ENCODE measurements at regions not wholly inside any gene's neighbourhood (a gene's known extent, or its start where the extent isn't known, plus 50 kb on each side); places are given as distances from the start of the nearest gene placed in this dataset.

DNA sequence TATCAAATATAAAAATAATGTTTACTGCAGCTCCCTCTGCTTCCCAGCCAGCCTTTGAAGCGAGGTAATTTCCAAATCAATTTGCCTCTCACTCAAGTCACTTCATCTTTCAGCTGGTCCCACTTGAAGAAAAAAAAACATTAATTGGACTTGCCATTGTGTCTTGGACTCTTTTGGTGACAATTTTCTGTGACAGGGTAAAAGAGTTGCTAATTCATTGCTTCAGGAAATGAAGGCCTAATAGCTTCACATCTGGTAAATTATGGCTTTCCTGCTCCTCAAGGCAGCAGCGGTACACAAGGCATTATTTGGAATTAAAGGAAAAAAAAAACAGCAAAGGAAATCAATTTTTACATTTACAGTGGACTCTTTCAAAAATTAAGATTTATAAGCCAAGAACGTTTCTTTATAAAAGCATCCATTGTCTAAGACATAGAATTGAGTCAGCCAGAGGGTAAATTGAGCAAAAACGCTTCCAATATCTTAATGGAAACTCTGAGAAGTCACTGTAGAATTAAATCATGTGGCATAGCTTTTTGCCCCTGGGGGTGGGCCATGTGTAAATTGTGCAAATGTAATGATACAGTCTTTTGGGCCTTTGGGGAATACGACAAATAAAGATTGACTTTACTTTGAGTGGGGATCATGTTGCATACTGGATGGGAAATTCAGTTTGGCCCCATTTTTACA, 102.5 kb downstream of the LYPLAL1 start:
- no peak for DNase-seq (ENCODE audit: low spot score)

- DNase-seq (ENCODE audit: low spot score): no peak
These were observed 99.5 kb downstream of the LYPLAL1 start for GRCh38 chr1:219273088-219273686.

DNA sequence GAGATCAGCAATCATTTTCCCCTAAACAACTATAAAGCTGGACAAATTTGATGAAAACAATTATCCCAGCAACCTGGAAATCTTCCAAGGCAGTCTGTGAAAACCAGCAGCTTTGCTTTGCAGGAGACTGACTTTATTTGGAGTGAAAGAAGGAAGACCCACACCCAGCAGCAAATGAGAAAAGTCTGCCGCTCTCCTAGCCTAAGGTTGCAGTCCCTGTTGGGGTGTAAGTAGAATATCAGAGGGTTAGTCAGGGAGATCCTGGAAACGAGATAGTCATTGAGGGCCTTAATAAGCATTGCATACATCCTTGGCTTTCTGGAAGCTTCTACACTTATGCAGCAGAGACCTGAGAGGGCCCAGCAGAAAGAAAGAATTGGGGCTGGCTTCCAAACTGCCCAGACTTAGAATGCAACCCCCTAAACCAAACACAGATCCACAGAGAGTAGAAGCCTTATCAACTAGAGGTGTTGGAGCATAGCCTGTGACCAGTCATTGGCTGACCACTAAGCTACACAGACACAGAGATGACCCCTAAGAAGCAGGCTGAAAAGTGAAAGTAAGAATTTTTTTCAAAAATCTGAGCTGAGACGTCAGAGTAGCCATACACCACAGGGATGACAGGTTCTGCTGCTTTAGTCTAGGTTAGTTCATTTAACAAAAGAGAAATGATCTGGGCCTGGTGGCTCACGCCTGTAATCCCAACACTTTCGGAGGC, 98.3 kb downstream of the LYPLAL1 start:
- no peak for DNase-seq (ENCODE audit: low spot score)

GRCh38 chr1:219269171-219269570, 95.5 kb downstream of the LYPLAL1 start:
- no peak for DNase-seq (ENCODE audit: low spot score)

GRCh38 chr1:219266524-219266923, 92.8 kb downstream of the LYPLAL1 start:
- DNase-seq (ENCODE audit: low spot score): no peak

DNA sequence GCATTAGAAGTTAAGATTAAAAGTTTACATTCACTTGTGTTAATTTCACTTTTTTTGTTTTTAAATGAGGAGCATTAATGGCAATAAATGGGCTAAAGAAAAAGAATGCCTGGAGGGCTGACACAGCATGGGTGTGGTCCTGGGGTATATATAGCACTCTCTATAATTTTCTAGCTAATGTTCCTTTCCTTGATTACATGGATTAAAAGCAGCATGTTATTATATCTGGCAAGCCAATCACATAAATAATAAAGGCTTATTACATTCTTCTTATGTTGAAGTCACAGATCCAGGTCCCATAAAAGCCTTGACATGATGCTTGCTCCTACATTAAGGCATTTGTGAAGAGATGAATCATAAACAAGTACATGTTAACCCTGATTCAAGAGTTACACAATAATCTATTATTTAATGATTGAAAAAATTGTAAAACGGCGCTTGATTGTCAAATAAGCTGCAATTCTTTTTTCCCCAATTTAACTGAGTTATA, 91.4 kb downstream of the LYPLAL1 start:
- DNase-seq (ENCODE audit: low spot score): no peak

- DNase-seq (ENCODE audit: low spot score): peak; percentile 14
These were observed 90.9 kb downstream of the LYPLAL1 start for GRCh38 chr1:219264561-219264960.

Measured in iPS-NIHi11 (cell line).